IPS-NIHi11 (cell line): ENCODE measurements at regions not wholly inside any gene's neighbourhood (a gene's known extent, or its start where the extent isn't known, plus 50 kb on each side); places are given as distances from the start of the nearest gene placed in this dataset.

ENCODE experiments used
- DNase-seq: peaks from one replicate; pipeline ENCODE4 v3.0.0; 2012; ENCODE audit warnings: mixed read lengths, low spot score

DNA sequence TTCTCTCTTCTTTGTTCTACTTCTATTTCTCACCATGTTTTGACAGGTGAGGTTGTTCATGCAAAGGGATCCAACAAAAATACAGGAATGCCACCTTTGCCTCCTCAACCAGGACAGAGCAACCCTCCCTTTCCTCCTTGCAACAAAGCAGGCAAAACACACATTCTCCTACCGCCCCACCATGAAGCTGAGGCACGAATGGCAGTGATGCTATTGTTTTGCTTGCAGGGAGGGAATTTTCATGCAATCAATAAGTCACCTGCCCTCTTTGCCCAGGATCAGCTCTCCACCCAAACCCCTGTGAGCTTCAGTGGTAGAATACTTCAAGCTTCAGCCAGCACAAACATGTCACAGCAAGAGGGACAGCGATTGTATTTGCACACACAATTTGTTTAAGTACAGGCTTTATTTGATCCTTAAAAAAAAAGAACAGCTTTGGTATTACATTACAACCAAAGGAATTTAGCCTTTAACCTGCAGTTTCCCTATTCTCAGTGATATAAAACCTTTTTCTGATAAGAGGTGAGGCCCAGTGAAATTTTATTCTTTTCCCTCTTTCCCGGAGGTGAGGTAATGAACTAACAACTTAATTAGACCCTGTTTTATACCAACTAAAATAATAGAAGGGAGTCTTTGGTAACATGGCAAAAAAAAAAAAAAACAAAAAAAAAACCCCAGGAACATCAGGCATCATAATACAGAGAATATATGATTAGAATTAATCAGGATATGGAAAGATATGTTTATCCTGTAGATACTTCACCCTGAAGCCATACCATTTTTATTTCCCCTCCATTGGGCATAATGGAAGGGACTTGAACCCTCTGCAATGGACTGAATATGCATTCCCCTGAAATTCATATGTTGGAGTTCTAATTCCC is 87.0 kb upstream of the EEA1 start:
- peak; percentile 28 for DNase-seq

DNA sequence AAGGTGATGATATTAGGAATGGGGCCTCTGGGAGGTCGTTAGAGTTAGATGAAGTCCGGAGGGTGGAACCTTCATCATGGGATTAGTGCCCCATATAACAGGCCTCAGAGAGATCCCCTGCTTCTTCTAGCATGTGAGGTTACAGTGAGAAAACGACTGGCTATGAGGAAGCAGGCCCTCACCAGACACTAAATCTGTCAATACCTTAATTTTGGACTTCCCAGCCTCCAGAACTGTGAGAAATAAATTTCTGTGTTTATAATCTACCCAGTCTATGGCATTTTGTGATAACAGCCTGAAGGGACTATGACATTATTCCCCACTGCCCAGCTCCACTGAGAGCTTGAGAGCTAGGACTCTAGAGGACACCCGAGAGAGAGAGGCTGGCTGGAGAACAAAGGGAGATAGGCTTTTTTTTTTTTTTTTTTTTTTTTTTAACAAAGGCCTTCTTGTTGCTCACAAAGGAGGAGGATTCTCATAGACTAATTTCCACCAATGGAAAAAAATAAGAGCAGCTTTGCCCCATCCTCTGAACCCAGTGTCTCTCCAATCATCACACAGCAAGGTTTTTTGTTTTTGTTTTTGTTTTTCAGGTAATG is 87.8 kb upstream of the EEA1 start:
- DNase-seq: no peak

DNA sequence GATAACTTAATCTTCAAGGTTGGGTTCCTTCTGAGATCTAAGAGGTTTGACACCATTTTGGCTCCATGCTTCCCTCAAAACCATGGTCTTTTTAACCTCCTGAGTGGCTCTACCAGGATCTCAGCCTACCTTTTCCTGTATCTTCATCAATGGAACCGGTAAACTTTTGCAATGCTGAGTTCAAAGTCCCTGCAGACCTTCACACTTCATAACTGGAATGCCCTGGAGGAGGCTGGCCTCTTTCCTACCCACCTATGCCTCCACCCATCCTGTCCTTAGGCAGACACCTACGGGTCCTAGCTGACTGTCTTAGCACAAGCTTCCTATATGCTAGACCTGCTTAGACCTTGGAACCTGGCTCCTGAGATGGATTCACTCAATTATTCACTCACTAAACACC is 89.5 kb upstream of the EEA1 start:
- no peak for DNase-seq

DNA sequence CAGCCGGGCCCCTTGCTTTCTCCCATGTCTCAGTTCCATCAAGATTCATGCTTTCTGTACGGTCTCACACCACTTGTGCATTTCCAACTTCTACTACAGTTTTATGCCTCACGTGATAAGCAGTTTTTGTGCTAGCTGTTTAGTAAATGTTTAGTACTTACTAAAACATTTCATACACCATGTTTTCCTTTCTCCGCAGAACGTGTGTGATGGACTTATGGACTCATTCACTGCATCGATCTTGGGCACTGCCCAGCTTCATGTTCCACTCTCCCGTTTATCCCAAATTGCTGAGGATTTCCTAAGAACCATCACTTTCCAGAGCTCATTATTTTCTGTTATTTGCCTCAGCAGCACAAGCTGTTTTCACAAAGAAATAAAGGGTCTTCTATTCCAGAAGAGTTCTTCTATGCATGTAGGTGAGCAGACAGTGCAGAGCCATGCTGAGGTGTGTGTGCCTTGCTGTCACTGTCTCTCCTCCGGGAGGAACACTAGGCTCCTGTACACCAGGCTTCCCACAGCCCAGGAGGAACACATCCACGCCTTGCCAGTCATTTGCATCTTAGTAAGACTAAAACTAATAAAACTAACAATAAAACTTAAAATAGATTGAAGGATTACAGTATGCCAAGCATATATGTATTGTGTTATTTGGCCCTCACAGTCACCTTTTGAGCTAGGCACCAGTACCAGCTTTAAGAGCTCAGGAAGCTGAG is 90.3 kb upstream of the EEA1 start:
- DNase-seq: no peak

DNA sequence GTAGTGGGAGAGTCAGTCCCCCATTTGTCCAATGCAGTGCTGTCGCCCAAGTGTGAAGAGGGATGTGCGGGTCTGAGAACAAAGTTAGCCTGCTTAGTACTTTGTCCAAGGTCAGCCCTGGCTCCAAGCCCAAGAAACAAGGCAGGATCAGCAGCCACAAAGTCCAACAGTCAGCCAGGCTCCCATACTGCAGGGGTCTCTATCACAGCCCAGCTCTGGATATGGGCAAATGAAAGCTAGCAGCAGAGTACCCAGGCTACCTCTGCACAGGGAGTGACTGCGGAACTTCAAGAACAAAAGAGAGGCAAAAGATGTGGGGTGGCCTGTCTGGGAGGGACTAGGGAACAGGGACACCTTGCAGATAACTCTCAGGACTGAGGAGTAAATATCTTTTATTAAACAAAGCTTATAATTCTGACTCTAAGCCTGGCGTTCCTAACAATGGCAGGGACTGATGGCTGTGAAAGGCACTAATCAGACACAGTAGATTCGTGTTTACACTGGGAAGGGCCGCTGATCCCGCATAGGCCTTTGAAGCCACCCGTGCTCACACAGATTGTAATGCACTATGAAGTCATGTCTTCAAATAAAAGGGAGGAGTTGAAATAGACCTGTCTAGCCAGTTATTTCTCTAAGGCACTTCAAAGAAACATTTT is 91.0 kb upstream of the EEA1 start:
- DNase-seq: no peak

DNA sequence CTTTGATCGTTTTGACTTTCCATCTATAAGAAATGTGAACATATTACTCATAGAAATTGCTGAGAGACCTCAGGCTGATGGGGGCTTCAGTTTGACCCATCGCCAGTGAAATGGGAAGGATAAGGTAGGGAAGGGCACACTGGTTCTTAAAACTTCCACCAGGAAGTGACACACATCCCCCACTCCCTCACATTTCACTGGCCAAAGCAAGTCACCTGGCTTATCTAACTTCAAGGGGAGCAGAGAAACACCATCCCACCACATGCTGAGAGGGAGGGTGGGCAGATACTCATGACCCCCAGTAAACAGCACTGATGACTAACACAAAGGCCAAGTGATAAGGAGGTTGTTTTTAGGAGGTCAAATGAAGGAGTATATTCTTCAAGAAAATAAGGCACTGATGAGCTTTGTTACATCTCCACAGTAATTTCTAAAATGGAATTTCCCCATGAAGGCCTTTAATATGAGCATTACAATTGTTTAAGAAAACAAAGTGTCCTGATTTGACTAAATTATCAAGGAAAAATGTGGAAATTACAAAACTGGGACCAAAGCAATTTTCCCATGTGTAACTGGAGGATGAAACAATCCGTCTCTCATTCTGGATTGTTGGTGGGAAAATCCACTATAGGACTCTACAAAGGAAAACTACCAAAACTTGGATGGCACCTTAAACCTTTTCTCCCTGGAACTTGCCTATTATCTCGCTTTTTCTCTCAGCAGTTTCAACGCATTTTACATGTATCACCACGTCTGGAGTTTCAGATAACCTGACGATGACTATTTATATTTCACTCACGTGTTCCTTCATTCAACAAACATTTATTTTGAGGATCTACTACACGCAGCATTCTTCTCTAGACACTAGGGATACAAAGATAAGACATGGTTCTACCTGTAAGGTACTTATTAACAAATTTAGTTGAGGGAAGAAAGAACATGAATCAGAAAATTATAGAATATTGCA is 91.8 kb upstream of the EEA1 start:
- DNase-seq: no peak

DNA sequence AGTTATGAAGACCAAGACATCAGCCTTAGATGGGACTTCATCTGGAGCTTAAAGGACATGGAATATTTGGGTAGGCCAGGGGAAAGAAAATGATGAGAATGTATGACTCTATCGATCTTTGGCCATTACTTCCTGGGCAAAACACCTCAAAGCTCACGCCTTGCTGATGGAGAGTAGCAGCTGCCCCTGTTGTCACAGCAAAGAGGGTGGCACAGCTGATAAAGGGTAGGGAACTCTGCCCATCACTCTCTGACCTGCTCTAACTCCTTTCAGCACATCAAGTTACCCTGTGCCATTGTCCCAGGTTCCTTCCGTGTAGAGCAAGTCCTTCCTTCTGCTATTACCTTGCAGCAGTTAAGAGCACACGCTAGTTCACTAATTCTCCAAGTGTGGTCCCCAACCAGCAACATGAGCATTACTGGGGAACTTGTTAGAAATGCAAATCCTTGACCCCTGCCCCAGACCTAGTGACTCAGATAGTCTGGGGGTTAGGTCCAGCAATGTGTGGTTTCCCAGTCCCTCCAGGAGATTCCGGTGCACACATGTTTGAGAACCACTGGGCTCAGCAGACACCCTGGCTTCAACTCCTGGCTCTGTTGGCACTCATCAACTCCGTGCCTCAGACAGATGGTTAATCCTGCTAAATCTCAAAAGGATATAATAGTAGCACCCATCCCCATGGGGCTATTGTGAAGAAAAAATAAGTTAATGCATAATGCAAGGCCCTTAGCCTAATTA is 93.7 kb upstream of the EEA1 start:
- DNase-seq: no peak

DNA sequence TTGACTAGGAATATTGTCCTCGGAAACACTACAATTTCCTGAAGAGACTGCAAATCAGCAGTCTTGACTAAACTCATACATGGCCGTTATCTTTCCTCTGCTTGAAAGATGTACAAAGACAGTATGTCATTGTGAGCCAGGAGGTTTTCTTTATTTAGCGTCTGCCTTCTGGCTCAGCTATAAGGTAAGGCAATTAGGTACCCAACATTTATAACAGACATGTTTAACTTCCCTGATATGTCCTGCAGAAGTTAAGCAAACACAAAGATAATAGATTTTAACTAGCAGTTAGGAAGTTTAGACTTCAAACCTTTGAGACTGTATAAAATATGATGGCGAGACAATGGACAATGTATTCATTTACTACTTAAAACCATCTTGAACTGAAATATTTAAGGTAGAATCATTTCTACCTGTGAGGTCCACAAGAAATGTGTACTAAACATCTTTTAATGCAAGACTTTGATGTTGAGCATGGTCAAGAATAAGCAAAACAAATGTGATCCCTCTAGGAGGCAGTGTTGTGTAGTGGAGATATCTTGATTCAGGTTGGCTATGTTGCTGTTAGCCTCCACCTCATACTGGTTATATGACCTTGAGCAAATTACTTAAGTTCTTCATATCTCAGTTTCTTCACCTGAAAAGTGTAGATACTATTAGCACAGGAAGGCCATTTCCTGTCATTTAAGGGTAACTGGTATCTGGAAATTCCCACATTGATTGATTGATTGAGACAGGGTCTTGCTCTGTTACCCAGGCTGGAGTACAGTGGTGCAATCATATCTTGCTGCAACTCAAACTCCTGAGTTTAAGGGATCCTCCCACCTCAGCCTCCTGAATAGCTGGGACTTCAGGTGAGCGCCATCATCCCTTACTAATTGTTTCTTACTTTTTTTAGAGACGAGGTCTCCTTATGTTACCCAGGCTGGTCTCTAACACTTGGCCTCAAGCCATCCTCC is 96.3 kb upstream of the EEA1 start:
- DNase-seq: peak; percentile 36

DNA sequence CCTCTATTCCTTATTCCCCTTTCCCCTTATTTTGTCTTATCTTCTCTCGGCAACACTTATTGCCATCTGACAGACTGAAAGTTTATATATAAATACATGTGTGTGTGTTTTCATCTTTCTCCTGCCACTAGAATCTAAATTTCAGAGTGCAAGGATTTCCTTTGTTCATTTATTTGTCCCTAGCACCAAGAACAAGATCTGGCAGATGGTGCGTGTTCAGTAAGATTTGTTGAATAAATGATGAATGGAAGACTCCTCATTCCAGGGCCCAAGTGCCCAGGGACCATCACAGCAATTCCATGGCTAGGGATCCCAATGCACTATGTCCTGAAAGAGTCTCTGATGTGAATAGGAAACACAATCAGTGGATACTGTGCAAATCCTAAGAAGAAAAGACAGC is 97.9 kb upstream of the EEA1 start:
- DNase-seq: no peak

DNA sequence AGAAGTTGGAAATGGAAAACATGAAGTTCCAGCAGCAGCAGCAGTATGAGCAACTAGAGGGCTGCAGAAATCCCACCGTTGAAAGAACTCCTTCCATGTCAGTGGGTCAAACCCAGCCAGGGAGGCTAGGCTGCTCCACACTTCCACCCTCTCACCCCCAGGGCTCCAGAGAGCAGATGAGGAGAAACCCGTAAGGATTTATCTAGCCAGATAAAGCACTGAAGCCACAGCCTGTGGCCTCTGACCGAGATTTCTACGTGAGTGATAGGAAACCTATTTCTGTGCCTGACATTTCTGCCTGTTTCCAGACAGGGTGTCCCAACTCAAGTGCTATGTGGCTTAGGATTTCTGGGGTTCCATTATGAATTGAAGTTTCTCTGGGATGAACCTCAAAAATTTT is 100.0 kb upstream of the EEA1 start:
- DNase-seq: no peak

DNA sequence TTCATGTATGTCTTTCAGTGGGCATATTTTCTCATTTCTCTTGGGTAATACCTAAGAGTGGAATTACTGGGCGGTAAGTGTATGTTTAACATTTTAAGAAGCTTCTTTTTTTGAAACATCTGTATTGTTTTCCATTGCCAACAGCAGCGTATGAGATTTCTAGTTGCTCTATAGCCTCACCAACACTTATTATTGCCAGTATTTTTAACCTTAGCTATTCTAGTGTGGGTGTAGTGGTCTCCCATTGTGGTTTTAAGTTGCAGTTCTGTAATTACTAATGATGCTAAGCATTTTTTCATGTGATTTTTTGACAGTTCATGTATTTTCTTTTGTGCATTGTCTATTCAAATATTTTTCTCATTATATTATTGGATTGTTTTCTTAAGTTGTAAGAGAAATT is 101.9 kb upstream of the EEA1 start:
- no peak for DNase-seq

DNA sequence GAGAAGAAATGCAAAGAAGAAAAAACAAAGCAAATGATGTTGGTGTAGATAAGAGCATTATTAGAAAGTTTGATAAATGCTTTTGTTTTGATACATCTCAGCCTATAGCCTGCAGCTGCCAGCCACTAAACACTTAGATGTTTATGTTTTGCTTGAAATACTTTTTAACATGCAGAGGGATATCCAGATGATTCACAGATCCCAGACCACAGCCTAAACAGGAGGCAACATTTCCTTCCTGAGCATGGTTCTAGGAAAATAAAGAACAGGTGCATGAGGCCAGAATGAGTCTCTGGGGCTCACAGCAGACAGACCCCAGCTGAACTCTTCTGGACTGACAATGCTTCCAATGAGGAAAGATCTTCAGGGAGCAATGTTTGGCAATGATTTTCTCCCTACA is 103.7 kb upstream of the EEA1 start:
- no peak for DNase-seq

DNA sequence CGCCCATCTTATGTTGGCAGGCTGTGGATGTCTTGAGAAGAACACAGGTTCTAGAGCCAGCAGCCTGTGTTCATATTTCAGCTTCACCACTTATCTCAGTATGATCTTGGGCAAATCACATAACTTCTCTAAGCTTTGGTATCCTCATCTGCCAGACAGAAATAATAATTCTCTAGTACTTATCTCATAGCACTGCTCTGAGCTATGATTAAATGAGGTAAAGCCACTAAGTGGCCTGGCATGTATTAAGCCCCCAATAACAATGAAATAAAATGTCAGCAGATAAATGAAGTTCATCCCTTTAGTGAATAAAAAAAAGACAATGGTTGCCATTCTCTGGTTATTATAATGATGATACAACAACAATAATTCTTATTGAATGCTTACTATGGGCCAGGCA is 104.9 kb upstream of the EEA1 start:
- no peak for DNase-seq

DNA sequence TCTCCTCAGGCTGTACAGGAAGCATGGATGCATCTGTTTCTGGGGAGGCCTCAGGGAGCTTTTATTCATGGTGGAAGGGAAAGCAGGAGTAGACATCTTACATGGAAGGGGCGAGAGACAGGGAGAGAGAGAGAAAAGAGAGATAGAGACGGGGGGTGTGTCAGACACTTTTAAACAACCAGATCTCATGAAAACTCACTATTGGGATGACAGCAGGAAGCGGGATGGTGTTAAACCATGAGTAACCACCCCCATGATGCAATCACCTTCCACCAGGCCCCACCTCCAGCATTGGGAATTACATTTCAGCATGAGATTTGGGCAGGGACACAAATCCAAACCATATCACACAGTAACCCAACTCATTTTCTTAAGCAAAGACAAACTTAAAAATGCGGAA is 110.0 kb upstream of the EEA1 start:
- no peak for DNase-seq

DNA sequence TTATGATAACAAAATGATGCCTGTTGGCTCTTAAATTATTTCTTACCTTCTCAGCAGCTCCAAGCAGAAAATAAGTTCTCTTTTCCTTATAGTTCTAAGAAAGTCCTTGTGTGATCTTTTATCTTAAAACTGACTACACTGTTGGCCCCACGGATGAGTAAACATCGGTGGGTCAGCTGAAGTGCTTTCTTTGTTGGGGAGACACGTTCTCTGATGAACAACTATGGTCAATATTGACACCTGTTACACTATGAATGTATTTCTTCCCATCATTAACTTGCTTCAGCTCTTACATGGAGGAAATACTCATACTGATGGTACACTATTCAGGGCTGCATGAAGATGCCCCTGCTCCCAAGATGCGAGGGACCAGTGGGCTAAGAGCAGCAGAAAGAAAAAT is 110.8 kb upstream of the EEA1 start:
- no peak for DNase-seq

DNA sequence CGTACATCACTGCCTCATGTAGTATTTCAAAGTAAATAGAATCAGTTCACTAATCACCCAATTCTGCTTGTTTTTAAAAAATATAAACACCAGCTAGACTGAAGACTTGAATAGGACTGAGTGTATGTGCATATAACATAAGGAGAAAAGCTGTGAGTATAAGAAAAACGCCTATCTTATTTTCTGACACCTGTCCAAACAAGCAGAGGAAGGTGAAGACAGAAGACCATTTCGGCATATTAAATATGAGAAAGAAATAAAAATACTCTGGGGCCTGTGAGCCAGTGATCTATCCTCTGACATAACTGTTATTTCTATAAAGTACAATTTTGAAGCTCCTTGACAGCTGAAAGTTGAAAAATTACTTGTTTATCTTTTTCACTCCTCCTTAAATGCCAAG is 111.3 kb upstream of the EEA1 start:
- DNase-seq: no peak

DNA sequence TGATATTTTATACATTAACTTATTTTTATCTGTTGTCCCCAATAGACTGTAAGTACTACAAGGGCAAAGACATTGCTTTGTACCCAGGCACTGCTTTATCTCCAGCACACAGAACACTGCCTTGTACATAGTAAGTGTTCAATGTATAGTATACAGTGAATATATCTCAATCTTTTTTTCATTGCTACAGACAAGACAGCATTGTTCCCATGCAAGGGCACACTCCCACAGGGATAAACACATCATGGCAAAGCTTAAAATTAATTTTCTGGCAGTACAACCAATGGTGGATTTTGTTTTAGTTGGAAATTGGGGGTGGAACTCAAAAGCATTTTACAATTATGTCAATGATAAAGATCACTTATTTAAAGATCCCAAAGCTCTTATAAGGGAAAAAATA is 112.3 kb upstream of the EEA1 start:
- no peak for DNase-seq

DNA sequence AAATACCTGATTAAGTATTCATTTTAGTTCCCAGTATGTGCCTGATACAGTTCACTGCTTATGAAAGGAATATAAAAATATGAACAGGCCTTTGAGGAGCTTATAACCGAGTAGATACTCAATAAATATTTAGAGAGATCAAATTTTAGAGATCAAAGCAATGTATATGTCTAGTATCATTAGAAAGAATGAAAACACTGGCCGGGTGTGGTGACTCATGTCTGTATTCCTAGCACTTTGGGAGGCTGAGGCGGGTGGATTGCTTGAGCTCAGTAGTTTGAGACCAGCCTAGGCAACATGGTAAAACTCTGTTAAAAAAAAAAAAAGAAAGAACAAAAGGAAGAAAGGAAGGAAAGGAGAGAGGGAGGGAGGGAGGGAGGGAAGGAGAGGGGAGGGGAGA is 113.2 kb upstream of the EEA1 start:
- no peak for DNase-seq

DNA sequence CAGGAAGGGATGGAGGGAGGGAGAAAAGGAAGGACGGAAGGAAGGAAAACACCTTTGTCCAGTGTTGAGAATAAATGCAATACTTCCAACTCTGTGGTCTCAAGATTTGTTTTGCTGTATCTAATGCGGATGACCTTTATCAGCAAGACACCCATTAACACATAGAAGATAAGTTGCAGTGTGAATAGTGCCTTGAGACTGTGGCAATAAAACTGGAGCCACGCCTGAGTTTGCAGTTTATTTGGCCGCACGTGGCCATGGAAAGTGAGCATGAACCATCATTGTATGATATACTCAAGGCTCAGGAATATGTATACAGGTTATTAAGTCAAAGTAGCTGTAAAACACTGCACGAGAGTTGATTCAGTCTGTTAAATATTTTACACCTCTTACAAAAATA is 113.6 kb upstream of the EEA1 start:
- no peak for DNase-seq
